GM18870 (cell line): ENCODE measurements at regions not wholly inside any gene's neighbourhood (a gene's known extent, or its start where the extent isn't known, plus 50 kb on each side); places are given as distances from the start of the nearest gene placed in this dataset.

Experiments
- ATAC-seq: cut with Tn5 transposase; IDR thresholded peaks from one replicate; pipeline ENCODE4 v1.9.1; 2021; ENCODE audit warnings: moderate library complexity; ENCODE audit not compliant: unreplicated experiment

- ATAC-seq: no peak
These were observed 576.2 kb downstream of the METTL4 start for GRCh38 chr18:1995041-1995612.

GRCh38 chr18:1998121-1998520 is 573.2 kb downstream of the METTL4 start:
- no peak for ATAC-seq

- ATAC-seq: no peak
These were observed 571.9 kb downstream of the METTL4 start for GRCh38 chr18:1999387-1999786.

GRCh38 chr18:2002151-2002550 is 569.2 kb downstream of the METTL4 start:
- ATAC-seq: no peak

- ATAC-seq: no peak
These were observed 568.7 kb downstream of the METTL4 start for GRCh38 chr18:2002604-2003003.

GRCh38 chr18:2009942-2010697 is 561.2 kb downstream of the METTL4 start:
- ATAC-seq: no peak

GRCh38 chr18:2027016-2027415 is 544.3 kb downstream of the METTL4 start:
- ATAC-seq: no peak

GRCh38 chr18:2027756-2028155 is 543.5 kb downstream of the METTL4 start:
- ATAC-seq: no peak

GRCh38 chr18:2028986-2029385 is 542.3 kb downstream of the METTL4 start:
- no peak for ATAC-seq

DNA sequence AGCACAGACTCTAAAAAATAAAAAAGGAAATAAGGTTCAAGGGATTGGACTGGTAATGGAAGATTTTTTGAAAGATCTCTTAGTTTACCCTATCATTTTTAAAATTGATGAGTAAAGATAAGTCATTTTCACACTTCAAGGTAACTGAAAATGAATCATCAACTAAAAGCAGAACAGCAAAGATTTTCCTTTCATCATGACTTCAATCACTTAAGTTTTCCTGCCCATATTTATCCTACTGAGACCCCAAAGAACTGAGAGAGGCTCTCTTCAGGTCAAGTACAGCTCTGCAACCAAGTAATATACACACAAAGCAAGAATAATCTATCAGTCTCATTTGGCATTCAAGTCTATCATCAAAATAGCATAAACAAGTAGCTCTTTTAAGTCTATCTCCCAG is 540.7 kb downstream of the METTL4 start:
- no peak for ATAC-seq

DNA sequence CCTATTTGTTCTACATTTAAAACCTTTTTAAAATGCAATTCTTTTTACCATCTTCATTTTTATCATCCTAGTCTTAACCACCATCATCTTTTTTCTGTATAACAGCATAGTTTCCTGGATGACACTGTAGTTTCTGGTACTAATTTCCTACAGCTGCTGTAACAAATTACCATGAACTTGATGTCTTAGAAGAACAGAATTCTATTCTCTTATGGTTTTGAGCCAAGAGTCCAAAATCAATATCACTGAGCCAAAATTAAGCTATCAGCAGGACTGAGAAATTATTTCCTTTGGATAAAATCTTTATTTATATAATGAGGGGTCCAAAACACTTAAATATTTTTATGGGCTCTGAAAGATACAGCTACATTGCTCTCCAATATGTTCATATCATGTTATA is 539.3 kb downstream of the METTL4 start:
- ATAC-seq: no peak

DNA sequence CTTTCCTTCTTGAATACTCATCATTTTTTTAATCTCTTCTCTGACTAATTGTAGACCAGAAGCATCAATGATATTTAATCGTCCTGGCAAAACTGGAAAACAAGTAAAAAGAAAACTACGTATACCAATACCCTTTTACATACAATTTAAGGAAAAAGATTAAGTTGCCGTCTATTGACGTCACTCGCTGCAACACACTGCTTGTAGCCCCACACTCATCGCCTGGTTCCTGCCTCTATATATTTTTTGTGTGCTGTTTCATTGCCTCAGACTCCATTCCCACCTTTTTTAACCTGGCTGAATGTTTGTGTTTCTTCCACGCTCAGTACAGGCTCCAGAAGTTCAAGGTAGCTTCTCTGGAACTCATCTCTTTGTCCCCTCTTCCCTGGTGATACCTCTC is 536.2 kb downstream of the METTL4 start:
- ATAC-seq: no peak

GRCh38 chr18:2036086-2036485 is 535.2 kb downstream of the METTL4 start:
- no peak for ATAC-seq

GRCh38 chr18:2040279-2040678 is 531.0 kb downstream of the METTL4 start:
- no peak for ATAC-seq

DNA sequence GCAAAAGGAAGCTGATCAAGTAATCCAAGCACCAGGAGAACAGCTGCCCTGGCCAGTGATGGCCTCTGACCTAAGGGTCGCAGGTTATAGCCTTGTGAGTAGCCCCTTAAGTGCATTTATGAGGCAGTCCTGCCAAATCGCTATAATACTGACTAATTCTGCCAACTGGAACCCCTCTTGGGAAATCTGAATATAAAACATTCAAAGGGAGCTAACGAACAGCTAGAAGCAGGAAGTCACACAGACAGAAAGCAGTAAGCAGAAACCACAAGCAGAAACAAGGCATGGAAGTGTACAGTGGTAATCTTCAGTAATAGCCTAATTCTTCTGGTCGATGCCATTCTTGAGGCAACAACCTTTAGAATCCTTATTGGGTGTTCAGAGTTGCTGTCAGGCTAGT is 521.3 kb downstream of the METTL4 start:
- ATAC-seq: no peak

DNA sequence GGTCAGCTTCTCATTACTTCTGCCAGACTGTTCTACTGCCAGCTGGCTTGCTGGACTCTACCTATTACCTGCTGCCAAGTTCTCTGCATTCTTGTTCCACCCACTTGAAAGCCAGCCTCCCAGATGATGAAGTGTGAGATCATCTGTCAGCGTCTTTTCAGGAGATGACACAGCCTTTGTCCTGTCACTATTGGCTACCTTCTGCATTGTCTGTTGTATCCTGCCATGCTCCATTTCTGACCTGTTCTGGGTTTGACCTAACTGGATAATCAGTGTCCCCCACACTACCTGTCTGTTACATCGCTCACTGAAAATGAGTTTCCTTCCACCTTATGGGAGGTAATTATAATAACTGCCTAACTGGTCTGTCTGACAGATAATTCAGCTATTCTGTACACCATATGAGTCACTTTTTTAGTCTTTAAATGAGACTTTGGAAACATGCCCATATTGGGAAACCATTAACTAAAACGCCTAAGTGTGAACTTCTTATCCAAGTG is 520.6 kb downstream of the METTL4 start:
- ATAC-seq: no peak

DNA sequence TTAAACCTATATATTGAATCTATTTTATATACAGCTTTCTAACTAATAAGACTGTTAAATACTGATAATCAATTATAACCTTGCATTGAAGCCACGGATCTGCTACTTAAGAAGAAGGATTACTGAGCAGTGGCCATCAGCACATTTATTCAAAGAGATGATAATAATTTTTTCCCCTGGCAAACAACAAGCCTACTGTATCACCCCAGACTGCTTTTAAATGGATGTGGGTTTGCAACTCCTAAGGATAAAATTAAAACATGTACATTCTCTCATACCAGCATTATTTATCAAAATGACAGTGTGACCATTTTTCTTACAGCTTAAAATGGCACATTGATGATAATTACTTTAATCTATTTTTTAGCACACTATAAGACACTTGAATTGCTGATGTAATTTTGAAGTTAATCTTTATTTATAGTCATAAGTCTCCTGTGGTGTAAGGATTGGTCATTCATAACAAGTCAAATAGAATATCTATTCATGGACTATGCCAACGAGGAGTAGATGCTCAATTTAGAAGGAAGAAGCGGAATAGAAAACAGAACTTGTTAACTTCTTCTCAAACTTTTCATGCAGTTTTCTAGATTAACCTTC is 517.7 kb downstream of the METTL4 start:
- ATAC-seq: no peak

DNA sequence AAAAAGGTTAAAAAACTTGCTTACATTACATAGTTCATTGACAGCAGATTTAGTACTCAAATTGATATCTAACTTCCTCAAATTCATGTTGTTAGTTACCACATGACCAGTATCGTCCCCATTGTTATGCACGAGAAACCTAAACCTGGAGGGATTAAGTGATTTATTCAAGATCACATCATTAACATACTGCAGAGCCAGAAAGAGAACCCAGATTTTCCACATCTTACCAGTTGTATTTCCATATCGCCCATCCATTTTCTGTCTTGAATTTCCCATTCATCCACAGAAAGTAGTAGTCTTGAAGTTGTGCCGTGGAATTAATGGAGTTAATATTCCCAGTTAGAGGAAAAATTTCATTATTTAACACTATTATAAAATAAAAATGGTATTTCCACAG is 512.0 kb downstream of the METTL4 start:
- ATAC-seq: no peak

- ATAC-seq: no peak
These were observed 511.2 kb downstream of the METTL4 start for GRCh38 chr18:2060086-2060485.

GRCh38 chr18:2070631-2071030 is 500.7 kb downstream of the METTL4 start:
- ATAC-seq: no peak

GRCh38 chr18:2075499-2075898 is 495.8 kb downstream of the METTL4 start:
- no peak for ATAC-seq

GRCh38 chr18:2082676-2083075 is 488.6 kb downstream of the METTL4 start:
- ATAC-seq: no peak
